ENCODE measurements at regions not wholly inside any gene's neighbourhood (a gene's known extent, or its start where the extent isn't known, plus 50 kb on each side); places are given as distances from the start of the nearest gene placed in this dataset.

DNA sequence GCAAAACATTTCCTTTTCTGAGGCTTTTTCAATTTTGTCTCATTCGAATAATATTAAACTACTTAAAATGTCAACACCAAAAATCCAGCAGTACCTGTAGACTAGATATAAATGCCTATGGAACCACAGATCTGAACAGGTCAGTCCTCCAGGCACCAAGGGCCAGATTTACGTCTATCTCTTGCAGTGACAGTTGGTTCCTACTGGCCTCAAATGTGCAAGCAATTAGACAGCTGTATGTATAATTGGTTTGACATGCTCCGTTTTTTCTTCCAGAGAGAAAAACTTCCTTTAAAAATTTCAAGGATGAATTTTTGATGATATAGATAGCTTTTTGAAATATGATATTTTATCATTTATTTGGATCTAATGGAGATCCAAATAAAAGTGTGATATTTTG is 443.8 kb upstream of the POU3F3 start:
- TF ChIP-seq EZH2phosphoT487 (conservative IDR thresholded peaks at IDR 0.05; ENCODE audit: low read length), result no peak
- no peak for TF ChIP-seq CTCF (IDR thresholded peaks at IDR 0.05; ENCODE audit: insufficient read depth, low read length, poor library complexity, severe bottlenecking)
